ENCODE measurements at regions not wholly inside any gene's neighbourhood (a gene's known extent, or its start where the extent isn't known, plus 50 kb on each side); places are given as distances from the start of the nearest gene placed in this dataset.
A peak's percentile ranks its signal among the peaks of the same experiment; 100 is the strongest.
"Not testable (repeated sequence)": the region's sequence is repeated elsewhere in the genome, so short reads cannot be mapped to it uniquely, and the experiment has no call there.

- no peak overlapping the region for H3K27ac Mint-ChIP-seq
- no peak overlapping the region for H3K4me3 Mint-ChIP-seq
- no peaks in the 10 kb centered on the region for H3K4me1 Mint-ChIP-seq
- no peaks in the 10 kb centered on the region for H3K36me3 Mint-ChIP-seq
- TF ChIP-seq CTCF (IDR thresholded peaks at IDR 0.05; ENCODE audit: unreplicated experiment), result no peak
- no peak for DNase-seq (ENCODE audit: low spot score in 2 of 2, unreplicated experiment in 2 of 2)
- H3K9me3 Mint-ChIP-seq, result peaks cover 4% of the 10 kb centered on the region
- H3K27me3 Mint-ChIP-seq (ENCODE audit: low read depth), result peaks cover 52% of the 10 kb centered on the region
Measured at GRCh38 chr16:86229283-86229682, 281.0 kb upstream of the FOXF1 start.

GRCh38 chr16:86229866-86230656 is 280.3 kb upstream of the FOXF1 start:
- H3K27ac Mint-ChIP-seq, result no peak overlapping the region
- peaks cover 52% of the 10 kb centered on the region for H3K27me3 Mint-ChIP-seq (ENCODE audit: low read depth)
- H3K4me3 Mint-ChIP-seq, result no peak overlapping the region
- H3K9me3 Mint-ChIP-seq, result peaks cover 4% of the 10 kb centered on the region
- no peaks in the 10 kb centered on the region for H3K36me3 Mint-ChIP-seq
- DNase-seq (ENCODE audit: low spot score in 2 of 2, unreplicated experiment in 2 of 2), result peak in 1 of 2 experiments; percentile 14
- TF ChIP-seq CTCF (IDR thresholded peaks at IDR 0.05; ENCODE audit: unreplicated experiment), result no peak
- H3K4me1 Mint-ChIP-seq, result no peaks in the 10 kb centered on the region

GRCh38 chr16:86231321-86231995 is 278.9 kb upstream of the FOXF1 start:
- Mint-ChIP-seq H3K9me3 (peaks cover 4% of the 10 kb centered on the region), H3K4me3 (no peak overlapping the region), H3K27me3 (ENCODE audit: low read depth) (peaks cover 43% of the 10 kb centered on the region), H3K4me1 (no peaks in the 10 kb centered on the region), H3K36me3 (no peaks in the 10 kb centered on the region), H3K27ac (no peak overlapping the region)
- peak; percentile 6 to 7 for DNase-seq (ENCODE audit: low spot score in 2 of 2, unreplicated experiment in 2 of 2)
- TF ChIP-seq CTCF (IDR thresholded peaks at IDR 0.05; ENCODE audit: unreplicated experiment), result no peak

- H3K4me1 Mint-ChIP-seq, result no peaks in the 10 kb centered on the region
- H3K27me3 Mint-ChIP-seq (ENCODE audit: low read depth), result peaks cover 38% of the 10 kb centered on the region
- no peak overlapping the region for H3K27ac Mint-ChIP-seq
- peaks cover 4% of the 10 kb centered on the region for H3K9me3 Mint-ChIP-seq
- DNase-seq (ENCODE audit: low spot score in 2 of 2, unreplicated experiment in 2 of 2), result peak in 1 of 2 experiments; percentile 24
- no peaks in the 10 kb centered on the region for H3K36me3 Mint-ChIP-seq
- no peak overlapping the region for H3K4me3 Mint-ChIP-seq
- TF ChIP-seq CTCF (IDR thresholded peaks at IDR 0.05; ENCODE audit: unreplicated experiment), result no peak
Measured at GRCh38 chr16:86231996-86232350, 278.4 kb upstream of the FOXF1 start.

GRCh38 chr16:86232496-86232895 is 277.8 kb upstream of the FOXF1 start:
- Mint-ChIP-seq H3K27me3 (ENCODE audit: low read depth) (peaks cover 33% of the 10 kb centered on the region), H3K36me3 (no peaks in the 10 kb centered on the region), H3K4me3 (no peak overlapping the region), H3K4me1 (no peaks in the 10 kb centered on the region), H3K9me3 (peaks cover 4% of the 10 kb centered on the region), H3K27ac (no peak overlapping the region)
- peak in 1 of 2 experiments; percentile 4 for DNase-seq (ENCODE audit: low spot score in 2 of 2, unreplicated experiment in 2 of 2)
- TF ChIP-seq CTCF (IDR thresholded peaks at IDR 0.05; ENCODE audit: unreplicated experiment), result no peak

GRCh38 chr16:86233506-86233905 is 276.8 kb upstream of the FOXF1 start:
- DNase-seq (ENCODE audit: low spot score in 2 of 2, unreplicated experiment in 2 of 2); H3K4me1 Mint-ChIP-seq; H3K27ac Mint-ChIP-seq; H3K36me3 Mint-ChIP-seq; H3K4me3 Mint-ChIP-seq; H3K9me3 Mint-ChIP-seq: not testable (repeated sequence)
- peaks cover 24% of the 10 kb centered on the region for H3K27me3 Mint-ChIP-seq (ENCODE audit: low read depth)

Measured in mesothelial cell of epicardium (in vitro differentiated cells).